AG09319 (cell line): ENCODE measurements at regions not wholly inside any gene's neighbourhood (a gene's known extent, or its start where the extent isn't known, plus 50 kb on each side); places are given as distances from the start of the nearest gene placed in this dataset.

Source experiments
- DNase-seq: peaks from one replicate; pipeline ENCODE4 v3.0.0-alpha.2; 2010; ENCODE audit warnings: low read depth; ENCODE audit errors: extremely low read depth
- CTCF ChIP-seq: IDR thresholded peaks from 2 replicates; pipeline ENCODE4 v1.5.1; 2011; ENCODE audit warnings: low read depth, mild to moderate bottlenecking, inconsistent platforms, low read length, moderate library complexity

- TF ChIP-seq CTCF = no peak
- no peak for DNase-seq
Measured at GRCh38 chr14:97453991-97454390, 656.8 kb downstream of the VRK1 start.

DNA sequence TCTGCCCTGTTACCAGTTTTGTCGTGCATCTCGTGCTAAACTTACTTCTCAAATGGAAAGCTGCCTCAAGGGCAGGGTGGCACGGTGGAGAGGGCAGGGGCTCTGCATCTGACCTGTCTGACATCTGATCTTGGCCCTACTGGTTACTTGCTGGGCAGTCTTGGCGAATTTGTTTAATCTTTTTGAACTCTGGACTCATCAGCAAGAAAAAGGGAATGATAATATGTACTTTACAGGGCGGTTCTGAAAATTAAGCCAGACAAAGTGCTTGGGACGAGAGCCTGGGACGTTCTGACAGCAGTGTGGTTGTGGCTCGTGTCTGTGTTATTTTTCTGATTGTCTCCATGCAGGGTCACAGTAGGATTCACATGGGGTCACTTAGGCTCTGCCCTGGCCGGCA lies 659.3 kb downstream of the VRK1 start:
- no peak for DNase-seq

DNA sequence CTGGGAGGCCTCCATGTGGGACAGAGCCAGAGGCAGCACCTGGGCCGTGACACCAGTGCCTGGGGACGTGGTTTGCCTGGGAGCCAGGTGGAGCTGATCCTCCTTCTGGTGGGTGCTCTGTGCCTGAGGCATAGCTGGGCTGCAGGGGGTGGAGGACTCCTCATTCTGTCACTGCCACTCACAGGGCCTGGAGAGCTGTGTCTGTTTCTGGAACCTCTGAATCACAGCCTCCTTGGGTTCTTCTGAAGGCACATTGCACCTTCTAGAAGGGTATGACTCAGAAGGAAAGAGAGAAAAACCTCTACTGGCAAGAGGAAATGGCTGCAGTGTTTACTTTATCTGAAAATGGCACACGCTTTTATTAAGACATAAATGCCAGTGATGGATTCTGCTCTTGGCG lies 659.8 kb downstream of the VRK1 start:
- TF ChIP-seq CTCF = no peak
- DNase-seq = no peak

More for the DNA sequence above, 659.3 kb downstream of the VRK1 start:
- no peak for TF ChIP-seq CTCF

- DNase-seq = no peak
- no peak for TF ChIP-seq CTCF
Measured at GRCh38 chr14:97457575-97458085, 660.4 kb downstream of the VRK1 start.

GRCh38 chr14:97458255-97458654 lies 661.1 kb downstream of the VRK1 start:
- DNase-seq = no peak
- no peak for TF ChIP-seq CTCF

DNA sequence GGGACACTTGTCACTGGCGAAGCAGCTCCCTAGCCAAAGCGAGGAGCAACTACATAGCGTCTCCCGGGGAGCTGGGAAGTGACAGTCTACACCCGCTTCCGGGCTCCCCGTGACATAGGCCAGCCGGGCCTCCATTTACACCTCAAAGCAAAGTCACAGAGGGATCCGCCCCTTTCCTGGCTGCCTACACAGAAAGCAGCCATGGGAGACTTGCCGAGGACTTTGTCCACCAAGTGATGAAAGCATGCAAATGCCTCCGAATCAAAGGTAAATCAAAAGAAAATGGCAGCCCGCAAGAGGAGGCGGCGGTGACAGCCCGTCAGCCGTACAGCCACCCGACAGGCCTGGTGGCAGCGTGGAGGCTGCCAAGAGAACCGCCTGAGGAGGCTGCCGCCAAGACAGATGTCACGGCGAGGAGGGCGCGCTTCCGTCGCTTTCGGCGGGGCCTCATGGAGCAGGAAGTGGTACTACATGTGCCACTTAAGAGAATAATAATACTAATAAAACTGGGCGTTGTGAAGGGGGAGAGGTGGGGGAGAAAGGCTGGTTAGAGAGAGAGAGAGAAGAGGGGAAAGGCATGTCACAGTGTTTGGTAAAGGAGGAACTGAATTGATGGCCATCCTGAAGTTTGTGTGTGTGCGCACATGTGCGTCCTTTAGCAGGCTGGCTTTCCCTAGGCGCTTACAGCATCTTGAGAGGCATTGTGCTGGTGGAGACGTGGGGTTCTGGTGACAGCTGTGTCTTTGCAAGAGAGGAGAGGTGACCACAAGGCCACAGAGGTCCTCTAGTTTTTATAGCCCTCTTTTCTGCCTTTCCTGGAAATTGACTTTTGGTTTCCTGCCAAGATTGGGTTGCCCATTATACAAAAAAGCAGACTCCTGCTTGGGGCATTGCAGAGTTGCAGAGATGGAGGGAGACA lies 661.7 kb downstream of the VRK1 start:
- no peak for DNase-seq

More for the DNA sequence above, 661.7 kb downstream of the VRK1 start:
- no peak for TF ChIP-seq CTCF
